ENCODE measurements at regions not wholly inside any gene's neighbourhood (a gene's known extent, or its start where the extent isn't known, plus 50 kb on each side); places are given as distances from the start of the nearest gene placed in this dataset.

- no peak overlapping the region for H3K4me3 ChIP-seq
- H3K4me1 ChIP-seq: no peaks in the 10 kb centered on the region
- no peak overlapping the region for H3K27ac ChIP-seq
- H3K9me3 ChIP-seq (replicated peaks): no peaks in the 10 kb centered on the region
- DNase-seq: no peak
- H3K27me3 ChIP-seq: no peaks in the 10 kb centered on the region
- no peaks in the 10 kb centered on the region for H3K36me3 ChIP-seq
Observed at GRCh38 chr15:94535298-94536048, 304.1 kb downstream of the MCTP2 start.

GRCh38 chr15:94536549-94536948 lies 305.2 kb downstream of the MCTP2 start:
- Histone ChIP-seq H3K9me3 (replicated peaks) (no peaks in the 10 kb centered on the region), H3K4me1 (no peaks in the 10 kb centered on the region), H3K4me3 (no peak overlapping the region), H3K36me3 (no peaks in the 10 kb centered on the region), H3K27me3 (no peaks in the 10 kb centered on the region), H3K27ac (no peak overlapping the region)
- DNase-seq: no peak

DNA sequence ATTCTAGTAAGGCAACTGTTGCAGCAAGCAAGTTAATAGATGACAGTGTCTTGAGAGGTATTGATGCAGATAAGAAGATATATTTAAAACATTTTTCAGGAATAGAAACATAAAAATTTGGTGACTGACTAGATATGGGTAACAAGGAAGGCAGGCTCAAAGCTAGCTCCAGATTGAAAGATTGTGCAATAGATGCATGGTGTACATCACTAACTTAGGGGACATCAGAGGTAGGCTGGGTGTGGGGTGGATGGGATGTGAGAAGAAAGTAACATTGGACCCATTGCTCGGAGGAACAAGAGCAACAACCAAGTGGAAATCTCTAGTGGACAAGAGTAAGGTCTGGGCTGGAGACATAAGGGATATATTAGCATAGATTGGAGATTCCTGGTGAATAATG lies 306.9 kb downstream of the MCTP2 start:
- no peak overlapping the region for H3K27ac ChIP-seq
- no peaks in the 10 kb centered on the region for H3K4me1 ChIP-seq
- no peak overlapping the region for H3K4me3 ChIP-seq
- H3K9me3 ChIP-seq (replicated peaks): no peaks in the 10 kb centered on the region
- no peaks in the 10 kb centered on the region for H3K36me3 ChIP-seq
- DNase-seq: no peak
- no peaks in the 10 kb centered on the region for H3K27me3 ChIP-seq

DNA sequence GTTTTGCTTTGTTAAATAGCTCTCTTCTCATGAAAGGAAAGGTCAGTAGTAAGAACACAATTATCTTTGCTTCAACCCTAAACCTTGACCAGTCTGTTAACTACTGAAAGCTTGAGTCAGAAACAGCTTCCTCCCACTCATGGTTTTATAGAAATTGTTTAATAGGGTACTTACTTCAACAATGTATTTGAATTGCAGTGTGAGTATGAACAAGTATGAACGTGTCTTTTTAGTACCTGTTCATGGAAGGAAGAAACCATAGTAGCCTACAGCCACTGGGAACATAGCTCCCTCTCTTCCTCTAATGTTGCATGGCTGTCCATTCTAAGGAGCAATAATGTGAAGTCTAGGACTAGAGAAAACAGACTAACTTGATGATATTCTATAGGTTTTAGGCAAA lies 311.0 kb downstream of the MCTP2 start:
- Histone ChIP-seq H3K4me1 (no peaks in the 10 kb centered on the region), H3K36me3 (no peaks in the 10 kb centered on the region), H3K9me3 (replicated peaks) (no peaks in the 10 kb centered on the region), H3K4me3 (no peak overlapping the region), H3K27ac (no peak overlapping the region), H3K27me3 (no peaks in the 10 kb centered on the region; the same call in 1 of the 2 replicates)
- DNase-seq: no peak

GRCh38 chr15:94546808-94547207 lies 315.4 kb downstream of the MCTP2 start:
- Histone ChIP-seq H3K27me3 (no peaks in the 10 kb centered on the region; the same call in 1 of the 2 replicates), H3K4me3 (no peak overlapping the region), H3K27ac (no peak overlapping the region), H3K36me3 (no peaks in the 10 kb centered on the region), H3K4me1 (no peaks in the 10 kb centered on the region), H3K9me3 (replicated peaks) (no peaks in the 10 kb centered on the region)
- DNase-seq: no peak

DNA sequence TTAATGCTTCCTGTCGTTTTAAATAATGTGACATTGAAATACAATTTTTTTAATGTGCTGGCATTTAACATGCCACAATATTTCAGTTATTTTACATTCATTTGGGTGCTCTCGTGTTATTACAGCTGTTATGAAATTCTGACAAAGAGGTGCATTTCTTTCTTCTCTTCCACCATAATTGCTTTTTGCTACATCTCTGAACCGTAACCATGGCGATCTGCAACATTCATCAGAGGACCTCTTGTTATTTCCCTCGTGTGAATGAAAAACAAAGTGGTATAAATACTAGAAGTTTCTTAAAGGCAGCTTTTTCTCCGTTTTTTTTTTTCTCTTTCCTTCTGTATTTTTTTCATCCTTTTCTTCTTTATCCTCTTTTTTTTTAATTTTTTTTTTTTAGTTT lies 316.4 kb downstream of the MCTP2 start:
- H3K4me3 ChIP-seq: no peak overlapping the region
- peak in 1 of 2 experiments; percentile 13 for DNase-seq
- no peaks in the 10 kb centered on the region; the same call in 1 of the 2 replicates for H3K27me3 ChIP-seq
- H3K36me3 ChIP-seq: no peaks in the 10 kb centered on the region
- no peak overlapping the region for H3K27ac ChIP-seq
- no peaks in the 10 kb centered on the region for H3K9me3 ChIP-seq (replicated peaks)
- no peaks in the 10 kb centered on the region for H3K4me1 ChIP-seq

GRCh38 chr15:94555841-94556519 lies 324.6 kb downstream of the MCTP2 start:
- no peak overlapping the region for H3K4me3 ChIP-seq
- no peaks in the 10 kb centered on the region for H3K9me3 ChIP-seq (replicated peaks)
- no peaks in the 10 kb centered on the region for H3K27me3 ChIP-seq
- no peak overlapping the region for H3K27ac ChIP-seq
- H3K36me3 ChIP-seq: no peaks in the 10 kb centered on the region
- no peak for DNase-seq
- H3K4me1 ChIP-seq: no peaks in the 10 kb centered on the region

GRCh38 chr15:94561036-94561689 lies 329.8 kb downstream of the MCTP2 start:
- no peak overlapping the region for H3K4me3 ChIP-seq
- no peaks in the 10 kb centered on the region for H3K36me3 ChIP-seq
- no peaks in the 10 kb centered on the region for H3K4me1 ChIP-seq
- DNase-seq: no peak
- no peaks in the 10 kb centered on the region for H3K27me3 ChIP-seq
- no peak overlapping the region for H3K27ac ChIP-seq
- H3K9me3 ChIP-seq (replicated peaks): no peaks in the 10 kb centered on the region

- no peaks in the 10 kb centered on the region for H3K4me1 ChIP-seq
- no peak overlapping the region for H3K4me3 ChIP-seq
- DNase-seq: no peak
- H3K27me3 ChIP-seq: no peaks in the 10 kb centered on the region
- H3K36me3 ChIP-seq: no peaks in the 10 kb centered on the region
- no peaks in the 10 kb centered on the region for H3K9me3 ChIP-seq (replicated peaks)
- H3K27ac ChIP-seq: no peak overlapping the region
Observed at GRCh38 chr15:94563456-94563855, 332.1 kb downstream of the MCTP2 start.

GRCh38 chr15:94576889-94577533 lies 345.6 kb downstream of the MCTP2 start:
- H3K27ac ChIP-seq: no peak overlapping the region
- H3K4me1 ChIP-seq: 0 out of 2 replicates have a peak, but pooled peaks cover 2% of the 10 kb centered on the region
- H3K9me3 ChIP-seq (replicated peaks): no peaks in the 10 kb centered on the region
- no peak overlapping the region for H3K4me3 ChIP-seq
- DNase-seq: peak; percentile 40 to 77
- H3K36me3 ChIP-seq: no peaks in the 10 kb centered on the region
- no peaks in the 10 kb centered on the region for H3K27me3 ChIP-seq

DNA sequence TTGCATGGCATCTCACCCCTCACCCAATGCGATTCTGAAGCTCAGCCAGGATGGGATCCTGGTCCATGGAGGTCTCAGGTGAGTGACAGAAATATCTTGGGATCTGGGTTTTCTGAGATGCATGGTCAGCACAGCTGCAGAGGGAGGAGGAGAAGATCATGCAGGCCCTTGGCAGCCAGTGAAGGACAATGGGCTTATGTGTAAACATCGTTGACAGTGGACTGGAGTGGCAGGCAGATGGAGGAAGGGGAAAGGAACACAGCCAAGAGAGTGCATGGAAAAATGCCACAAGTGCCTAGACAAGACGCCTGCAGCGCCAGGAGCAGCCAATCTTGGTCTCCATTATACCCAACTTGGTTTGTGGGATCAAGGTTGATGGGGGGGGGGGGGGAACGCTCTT lies 347.9 kb downstream of the MCTP2 start:
- DNase-seq: no peak
- no peak overlapping the region for H3K4me3 ChIP-seq
- H3K4me1 ChIP-seq: 0 out of 2 replicates have a peak, but pooled peaks cover 2% of the 10 kb centered on the region
- H3K27ac ChIP-seq: no peak overlapping the region
- H3K9me3 ChIP-seq (replicated peaks): no peaks in the 10 kb centered on the region
- no peaks in the 10 kb centered on the region for H3K36me3 ChIP-seq
- no peaks in the 10 kb centered on the region for H3K27me3 ChIP-seq

DNA sequence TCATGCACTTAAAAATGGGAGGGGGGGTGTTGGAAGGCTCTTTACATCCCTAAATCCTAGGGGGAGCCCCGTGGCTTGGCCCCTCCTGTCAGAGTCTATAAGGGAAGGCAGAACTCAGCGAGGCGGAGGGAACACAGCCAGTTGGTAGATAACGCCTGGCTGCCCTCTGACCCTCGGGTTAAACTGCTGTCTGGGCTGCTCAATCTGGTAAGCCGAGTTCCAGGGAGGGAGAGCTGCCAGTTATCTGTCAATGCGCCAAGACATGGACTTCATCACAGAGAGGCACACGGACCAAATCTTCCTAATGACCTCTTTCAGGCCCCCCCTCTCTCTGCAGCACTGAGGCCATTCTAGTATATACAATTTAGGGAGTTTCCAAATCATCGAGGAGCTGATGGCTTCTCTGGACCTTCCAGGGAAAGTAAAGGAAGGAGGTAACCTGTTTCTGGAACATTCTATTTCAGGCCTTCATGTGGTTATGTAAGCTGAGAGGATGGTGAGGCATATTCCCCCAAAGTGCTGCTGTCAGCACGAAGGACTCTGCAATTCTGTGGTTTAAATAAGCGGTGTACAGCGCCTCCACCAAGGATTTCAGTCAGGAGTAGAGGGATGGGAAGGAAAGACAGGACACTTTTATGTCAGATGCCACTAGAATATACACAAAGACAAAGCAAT lies 349.0 kb downstream of the MCTP2 start:
- Histone ChIP-seq H3K27me3 (no peaks in the 10 kb centered on the region), H3K4me1 (0 out of 2 replicates have a peak, but pooled peaks cover 2% of the 10 kb centered on the region), H3K4me3 (no peak overlapping the region), H3K9me3 (replicated peaks) (no peaks in the 10 kb centered on the region), H3K27ac (no peak overlapping the region), H3K36me3 (no peaks in the 10 kb centered on the region)
- no peak for DNase-seq

DNA sequence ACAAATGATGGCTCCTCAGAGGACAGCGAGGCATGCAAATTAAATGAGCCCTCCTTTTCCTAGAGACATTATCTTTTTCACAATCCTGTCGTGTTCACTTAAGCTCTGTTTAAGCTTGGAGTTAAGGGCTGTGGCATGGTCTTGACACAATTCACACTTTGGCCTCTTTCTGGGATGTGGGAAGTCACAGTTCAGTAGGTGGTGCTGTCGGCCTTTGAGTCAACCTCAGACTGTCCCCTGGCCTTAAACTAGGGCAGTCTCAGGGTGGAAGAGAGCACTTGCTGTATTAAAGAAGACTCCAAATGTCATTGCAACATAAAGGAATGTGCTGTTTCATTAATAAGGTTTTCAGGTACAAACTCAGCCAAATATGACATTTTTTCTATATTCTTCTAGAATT lies 351.0 kb downstream of the MCTP2 start:
- Histone ChIP-seq H3K4me3 (no peak overlapping the region), H3K36me3 (no peaks in the 10 kb centered on the region), H3K9me3 (replicated peaks) (no peaks in the 10 kb centered on the region), H3K4me1 (no peaks in the 10 kb centered on the region), H3K27ac (no peak overlapping the region), H3K27me3 (no peaks in the 10 kb centered on the region)
- peak; percentile 36 to 75 for DNase-seq

DNA sequence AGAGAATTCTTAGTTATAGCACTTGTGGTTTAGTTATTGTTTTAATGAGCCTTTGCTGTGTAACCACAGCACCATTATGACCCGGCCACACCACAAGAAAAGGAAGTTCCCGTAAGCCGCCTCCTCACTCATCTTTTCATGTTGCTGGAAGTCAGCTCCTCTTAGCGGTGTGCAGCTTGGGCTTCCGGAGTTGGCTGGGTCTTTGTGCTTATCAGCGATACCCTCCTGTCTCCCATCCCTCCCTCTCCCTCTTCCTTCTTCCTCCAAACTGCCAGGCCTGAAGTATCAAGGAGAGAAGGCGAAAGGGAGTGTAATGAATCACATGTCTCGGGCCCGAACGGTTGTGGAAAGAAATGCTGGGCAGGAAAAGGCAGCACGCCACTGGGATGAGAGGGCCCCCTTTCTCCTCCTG lies 353.5 kb downstream of the MCTP2 start:
- Histone ChIP-seq H3K27me3 (no peaks in the 10 kb centered on the region), H3K27ac (no peak overlapping the region), H3K4me1 (no peaks in the 10 kb centered on the region), H3K4me3 (no peak overlapping the region), H3K9me3 (replicated peaks) (0 out of 2 replicates have a peak, but pooled peaks cover 3% of the 10 kb centered on the region), H3K36me3 (no peaks in the 10 kb centered on the region)
- DNase-seq: peak in 1 of 2 experiments; percentile 21
